HG03520 (cell line): ENCODE measurements at regions not wholly inside any gene's neighbourhood (a gene's known extent, or its start where the extent isn't known, plus 50 kb on each side); places are given as distances from the start of the nearest gene placed in this dataset.

Source experiments
- ATAC-seq: cut with Tn5 transposase; IDR thresholded peaks from one replicate; pipeline ENCODE4 v1.9.1; 2021; ENCODE audit warnings: mild to moderate bottlenecking, moderate library complexity; ENCODE audit not compliant: unreplicated experiment

- ATAC-seq, result no peak
Observed at GRCh38 chr3:104642827-104643226, 723.9 kb upstream of the ALCAM start.

GRCh38 chr3:104646196-104646595 lies 720.5 kb upstream of the ALCAM start:
- ATAC-seq, result no peak

GRCh38 chr3:104648823-104649222 lies 717.9 kb upstream of the ALCAM start:
- ATAC-seq, result no peak

GRCh38 chr3:104669083-104669482 lies 697.6 kb upstream of the ALCAM start:
- ATAC-seq, result no peak

GRCh38 chr3:104672331-104672730 lies 694.4 kb upstream of the ALCAM start:
- ATAC-seq, result no peak

- ATAC-seq, result no peak
Observed at GRCh38 chr3:104673981-104674380, 692.7 kb upstream of the ALCAM start.

GRCh38 chr3:104676241-104676640 lies 690.5 kb upstream of the ALCAM start:
- ATAC-seq, result no peak

GRCh38 chr3:104677932-104678331 lies 688.8 kb upstream of the ALCAM start:
- no peak for ATAC-seq

- ATAC-seq, result no peak
Observed at GRCh38 chr3:104685492-104685891, 681.2 kb upstream of the ALCAM start.

GRCh38 chr3:104687362-104687761 lies 679.3 kb upstream of the ALCAM start:
- ATAC-seq, result no peak

GRCh38 chr3:104696470-104696869 lies 670.2 kb upstream of the ALCAM start:
- no peak for ATAC-seq

- ATAC-seq, result no peak
Observed at GRCh38 chr3:104711406-104711805, 655.3 kb upstream of the ALCAM start.

GRCh38 chr3:104715972-104716371 lies 650.7 kb upstream of the ALCAM start:
- ATAC-seq, result no peak

- ATAC-seq, result peak; percentile 45
Observed at GRCh38 chr3:104717828-104718196, 648.9 kb upstream of the ALCAM start.

GRCh38 chr3:104723000-104723399 lies 643.7 kb upstream of the ALCAM start:
- no peak for ATAC-seq

- ATAC-seq, result no peak
Observed at GRCh38 chr3:104731074-104731473, 635.6 kb upstream of the ALCAM start.

GRCh38 chr3:104734627-104735026 lies 632.1 kb upstream of the ALCAM start:
- no peak for ATAC-seq

- no peak for ATAC-seq
Observed at GRCh38 chr3:104735691-104736090, 631.0 kb upstream of the ALCAM start.

- ATAC-seq, result no peak
Observed at GRCh38 chr3:104738271-104738670, 628.4 kb upstream of the ALCAM start.

GRCh38 chr3:104740874-104741379 lies 625.8 kb upstream of the ALCAM start:
- ATAC-seq, result no peak

- ATAC-seq, result no peak
Observed at GRCh38 chr3:104742044-104742443, 624.7 kb upstream of the ALCAM start.

- no peak for ATAC-seq
Observed at GRCh38 chr3:104745313-104745712, 621.4 kb upstream of the ALCAM start.

- no peak for ATAC-seq
Observed at GRCh38 chr3:104746056-104746455, 620.7 kb upstream of the ALCAM start.

- ATAC-seq, result no peak
Observed at GRCh38 chr3:104750581-104750980, 616.1 kb upstream of the ALCAM start.
